ENCODE measurements at regions not wholly inside any gene's neighbourhood (a gene's known extent, or its start where the extent isn't known, plus 50 kb on each side); places are given as distances from the start of the nearest gene placed in this dataset.
"Not testable (repeated sequence)": the region's sequence is repeated elsewhere in the genome, so short reads cannot be mapped to it uniquely, and the experiment has no call there.

- no peak for DNase-seq
These were observed 108.7 kb downstream of the SUCLA2 start for GRCh38 chr13:47892374-47892773.

- DNase-seq = peak; percentile 48
These were observed 110.8 kb downstream of the SUCLA2 start for GRCh38 chr13:47890146-47890814.

- DNase-seq = no peak
These were observed 114.8 kb downstream of the SUCLA2 start for GRCh38 chr13:47886314-47886713.

GRCh38 chr13:47875201-47875600 is 125.9 kb downstream of the SUCLA2 start:
- DNase-seq = no peak

GRCh38 chr13:47873987-47874386 is 127.1 kb downstream of the SUCLA2 start:
- DNase-seq = not testable (repeated sequence)

DNA sequence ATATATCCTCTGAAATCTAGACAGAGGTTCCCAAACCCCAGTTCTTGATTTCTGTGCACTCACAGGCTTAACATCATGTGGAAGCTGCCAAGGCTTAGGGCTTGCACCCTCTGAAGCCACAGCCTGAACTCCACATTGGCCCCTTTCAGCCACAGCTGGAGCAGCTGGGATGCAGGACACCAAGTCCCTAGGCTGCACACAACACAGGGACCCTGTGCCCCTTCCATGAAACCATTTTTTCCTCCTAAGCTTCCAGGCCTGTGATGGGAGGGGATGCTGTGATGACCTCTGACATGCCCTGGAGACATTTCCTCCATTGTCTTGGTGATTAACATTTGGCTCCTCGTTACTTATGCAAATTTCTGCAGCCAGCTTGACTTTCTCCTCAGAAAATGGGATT is 127.8 kb downstream of the SUCLA2 start:
- DNase-seq = not testable (repeated sequence)

DNA sequence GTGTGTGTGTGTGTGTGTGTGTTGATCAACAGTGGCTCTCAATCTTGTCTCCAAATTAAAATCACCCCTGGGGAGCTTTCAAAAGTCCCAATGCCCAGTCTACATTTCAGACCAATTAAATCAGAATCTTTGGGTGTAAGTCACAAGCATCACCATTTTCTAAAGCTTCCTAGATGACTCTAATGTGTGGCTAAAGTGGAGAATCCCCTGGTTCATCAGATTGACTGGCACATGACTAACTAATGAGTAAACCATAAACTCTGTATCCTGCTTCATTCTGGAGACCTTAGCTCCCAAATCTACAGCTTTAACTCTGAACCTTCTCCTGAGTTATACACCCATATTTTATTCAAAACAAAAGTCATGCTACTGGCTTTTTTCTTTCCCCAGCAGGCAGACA is 131.3 kb downstream of the SUCLA2 start:
- DNase-seq = no peak

- DNase-seq = no peak
These were observed 135.2 kb downstream of the SUCLA2 start for GRCh38 chr13:47865883-47866282.

GRCh38 chr13:47862841-47863240 is 138.2 kb downstream of the SUCLA2 start:
- no peak for DNase-seq

DNA sequence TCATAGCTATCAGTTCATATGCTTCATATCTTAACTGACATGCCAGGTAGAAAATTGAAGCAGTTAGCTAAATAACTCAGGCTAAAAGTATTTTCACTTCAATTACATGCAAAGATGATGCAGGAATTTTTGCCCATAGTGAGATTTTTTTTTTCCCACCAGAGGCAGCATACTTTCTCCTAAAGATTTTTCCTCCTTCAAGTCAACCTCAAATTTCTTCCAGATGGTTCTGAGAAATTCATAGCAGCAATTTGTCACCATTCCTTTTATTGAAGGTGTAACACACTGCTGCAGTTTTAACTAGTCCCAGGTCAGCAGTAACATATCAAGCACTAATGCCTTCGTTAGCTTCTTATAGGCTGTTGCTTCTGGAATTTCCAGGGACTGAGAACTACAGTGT is 141.9 kb downstream of the SUCLA2 start:
- DNase-seq = peak; percentile 86

- DNase-seq = peak; percentile 84
These were observed 142.7 kb downstream of the SUCLA2 start for GRCh38 chr13:47858042-47859025.

GRCh38 chr13:47853236-47853635 is 147.8 kb downstream of the SUCLA2 start:
- peak; percentile 92 for DNase-seq

GRCh38 chr13:47846886-47847285 is 154.2 kb downstream of the SUCLA2 start:
- DNase-seq = no peak

GRCh38 chr13:47845981-47846380 is 155.1 kb downstream of the SUCLA2 start:
- DNase-seq = no peak

DNA sequence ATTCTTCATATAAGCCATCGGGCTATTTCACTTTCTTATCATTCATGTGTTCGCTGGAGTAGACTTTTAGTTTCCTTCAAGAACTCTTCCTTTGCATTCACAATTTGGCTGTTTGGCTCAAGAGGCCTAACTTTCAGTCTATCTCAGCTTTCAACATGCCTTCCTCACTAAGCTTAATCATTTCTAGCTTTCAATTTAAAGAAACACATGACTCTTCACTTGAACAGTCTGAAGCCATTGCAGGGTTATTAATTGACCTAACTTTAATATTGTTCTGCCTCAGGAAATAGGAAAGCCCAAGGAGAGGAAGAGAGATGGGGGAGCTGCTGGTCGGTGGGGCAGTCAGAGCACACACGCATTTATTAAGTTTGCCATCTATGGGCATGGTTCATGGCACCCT is 158.1 kb downstream of the SUCLA2 start:
- DNase-seq = no peak

- no peak for DNase-seq
These were observed 159.9 kb downstream of the SUCLA2 start for GRCh38 chr13:47841151-47841550.

DNA sequence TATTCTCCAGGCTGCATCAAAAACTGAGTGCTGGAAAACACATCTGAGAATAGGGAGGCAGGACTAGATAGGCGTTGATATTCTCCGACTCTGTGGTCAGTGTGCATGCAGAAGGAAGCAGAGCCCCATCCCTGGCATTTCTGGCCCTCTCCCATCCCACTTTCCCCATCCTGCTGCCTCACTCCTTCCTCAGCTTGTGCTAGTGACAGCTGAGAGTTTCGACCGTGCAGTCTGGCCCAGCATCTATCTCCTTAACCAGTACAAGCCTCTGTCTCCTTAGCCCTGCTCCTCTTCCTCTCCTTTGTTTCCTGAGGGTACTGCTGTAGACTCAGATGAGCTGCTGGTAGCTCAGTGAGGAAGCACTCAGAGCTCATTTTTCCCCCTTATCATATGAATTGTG is 163.2 kb downstream of the SUCLA2 start:
- DNase-seq = no peak

GRCh38 chr13:47837104-47837880 is 163.8 kb downstream of the SUCLA2 start:
- DNase-seq = no peak

- DNase-seq = no peak
These were observed 165.4 kb downstream of the SUCLA2 start for GRCh38 chr13:47835470-47836228.

DNA sequence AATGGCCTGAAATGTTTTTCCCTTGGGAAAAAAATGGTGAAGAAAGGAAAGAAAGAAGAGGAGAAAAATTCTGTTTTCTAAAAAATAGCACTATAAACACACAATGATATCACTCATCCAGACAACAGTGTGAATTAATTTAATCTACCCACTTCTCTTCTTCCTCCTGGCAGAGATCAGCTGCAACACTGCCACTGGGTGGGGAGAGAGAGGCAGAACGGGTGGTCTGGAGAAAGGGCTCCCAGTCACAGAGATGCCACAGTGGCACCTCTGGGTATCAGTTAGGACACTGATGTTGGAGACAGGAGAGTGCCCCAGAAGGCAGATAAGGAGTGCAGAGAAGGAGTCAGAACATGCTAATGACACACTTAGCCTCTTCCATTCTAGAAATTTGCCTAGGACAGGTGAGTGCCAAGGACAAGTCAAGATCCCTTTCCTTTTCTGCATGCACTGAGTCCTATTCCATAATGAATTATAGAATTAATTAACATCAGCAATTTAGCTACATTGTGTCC is 168.6 kb downstream of the SUCLA2 start:
- no peak for DNase-seq

GRCh38 chr13:47831265-47831664 is 169.8 kb downstream of the SUCLA2 start:
- DNase-seq = peak; percentile 54

- DNase-seq = peak; percentile 80
These were observed 171.4 kb downstream of the SUCLA2 start for GRCh38 chr13:47829690-47830089.
